Suprapubic skin (tissue), 4 donors: ENCODE measurements at regions not wholly inside any gene's neighbourhood (a gene's known extent, or its start where the extent isn't known, plus 50 kb on each side); places are given as distances from the start of the nearest gene placed in this dataset.

Source experiments
- DNase-seq, 2 donors: peaks; one replicate each; pipeline ENCODE4 v3.0.0-alpha.2; 2019; ENCODE audit warnings: low spot score in 2 of 2
- H3K27ac ChIP-seq: fragments of 200-600 bp; sonication (generic); one replicate; pipeline ENCODE4 v1.5.1; 2019
- H3K27me3 ChIP-seq: fragments of 200-600 bp; sonication (generic); one replicate; pipeline ENCODE4 v1.5.1; 2019
- H3K36me3 ChIP-seq: fragments of 200-600 bp; sonication (generic); one replicate; pipeline ENCODE4 v1.5.1; 2019
- H3K4me1 ChIP-seq: fragments of 200-600 bp; sonication (generic); one replicate; pipeline ENCODE4 v1.5.1; 2019
- H3K4me3 ChIP-seq: fragments of 200-600 bp; sonication (generic); one replicate; pipeline ENCODE4 v1.5.1; 2019; ENCODE audit warnings: mild to moderate bottlenecking
- H3K9me3 ChIP-seq: fragments of 200-600 bp; sonication (generic); one replicate; pipeline ENCODE4 v1.5.1; 2019
- CTCF ChIP-seq, 2 donors: fragments of 200-600 bp in 1 of 2; fragments of 450-650 bp in 1 of 2; sonication (generic) in 1 of 2; IDR thresholded peaks; one replicate each; pipeline ENCODE4 v1.5.1; 2016 to 2019; ENCODE audit warnings: antibody characterized with exemption in 2 of 2, mild to moderate bottlenecking in 1 of 2, moderate library complexity in 1 of 2
- EP300 ChIP-seq: sonication (generic); formaldehyde crosslinking; IDR thresholded peaks from one replicate; pipeline ENCODE4 v1.6.1; 2017; ENCODE audit warnings: antibody characterized with exemption
- POLR2A ChIP-seq, 2 donors: fragments of 450-650 bp; IDR thresholded peaks; one replicate each; pipeline ENCODE4 v1.6.1; 2017; ENCODE audit warnings: antibody characterized with exemption in 2 of 2, mild to moderate bottlenecking in 2 of 2, moderate library complexity in 2 of 2
- POLR2AphosphoS5 ChIP-seq, 3 donors: sonication (generic); formaldehyde crosslinking; IDR thresholded peaks; one replicate each; pipeline ENCODE4 v1.6.1; 2017; ENCODE audit warnings: antibody characterized with exemption in 3 of 3
- whole genome bisulfite sequencing: methylation state at CpG from one replicate; pipeline ENCODE4 v1.1.5; 2018; 5-methylcytosine and 5-hydroxymethylcytosine counted together

GRCh38 chr12:86513226-86513625, 257.0 kb upstream of the MGAT4C start:
- Histone ChIP-seq H3K9me3 (no peaks in the 10 kb centered on the region), H3K27ac (no peak overlapping the region), H3K4me3 (no peak overlapping the region), H3K36me3 (no peaks in the 10 kb centered on the region), H3K4me1 (no peaks in the 10 kb centered on the region), H3K27me3 (no peaks in the 10 kb centered on the region)
- no peak for TF ChIP-seq POLR2A (IDR thresholded peaks at IDR 0.05)
- TF ChIP-seq CTCF (IDR thresholded peaks at IDR 0.05): no peak
- TF ChIP-seq EP300: no peak
- TF ChIP-seq POLR2AphosphoS5 (IDR thresholded peaks at IDR 0.05): no peak
- WGBS: 63% methylated on average over 2 of the region's 2 CpGs
- DNase-seq: no peak

- Histone ChIP-seq H3K4me3 (no peak overlapping the region), H3K36me3 (no peaks in the 10 kb centered on the region), H3K4me1 (no peaks in the 10 kb centered on the region), H3K27ac (no peak overlapping the region), H3K27me3 (no peaks in the 10 kb centered on the region), H3K9me3 (no peaks in the 10 kb centered on the region)
- TF ChIP-seq POLR2A (IDR thresholded peaks at IDR 0.05) (no peak), EP300 (no peak), POLR2AphosphoS5 (IDR thresholded peaks at IDR 0.05) (no peak), CTCF (IDR thresholded peaks at IDR 0.05) (no peak)
- WGBS: 25% methylated on average over 1 of the region's 1 CpG
- no peak for DNase-seq
Observed at GRCh38 chr12:86496595-86496994, 240.4 kb upstream of the MGAT4C start.

- H3K9me3 ChIP-seq: peaks cover 3% of the 10 kb centered on the region
- DNase-seq: no peak
- WGBS: 76% methylated on average over 2 of the region's 4 CpGs
- H3K36me3 ChIP-seq: no peaks in the 10 kb centered on the region
- no peaks in the 10 kb centered on the region for H3K4me1 ChIP-seq
- H3K27ac ChIP-seq: no peak overlapping the region
- H3K27me3 ChIP-seq: no peaks in the 10 kb centered on the region
- H3K4me3 ChIP-seq: no peak overlapping the region
- TF ChIP-seq POLR2AphosphoS5 (IDR thresholded peaks at IDR 0.05) (no peak), EP300 (no peak), POLR2A (IDR thresholded peaks at IDR 0.05) (no peak), CTCF (IDR thresholded peaks at IDR 0.05) (no peak)
Observed at GRCh38 chr12:86484473-86484872, 228.3 kb upstream of the MGAT4C start.

GRCh38 chr12:86473231-86473630, 217.0 kb upstream of the MGAT4C start:
- DNase-seq: no peak
- Histone ChIP-seq H3K4me1 (no peaks in the 10 kb centered on the region), H3K27me3 (no peaks in the 10 kb centered on the region), H3K36me3 (no peaks in the 10 kb centered on the region), H3K4me3 (no peak overlapping the region), H3K9me3 (no peaks in the 10 kb centered on the region), H3K27ac (no peak overlapping the region)
- WGBS: 82% methylated on average over 2 of the region's 2 CpGs
- TF ChIP-seq POLR2A (IDR thresholded peaks at IDR 0.05): no peak
- TF ChIP-seq EP300: no peak
- TF ChIP-seq CTCF (IDR thresholded peaks at IDR 0.05): no peak
- TF ChIP-seq POLR2AphosphoS5 (IDR thresholded peaks at IDR 0.05): no peak

- DNase-seq: no peak
- 38% methylated on average over 2 of the region's 2 CpGs for WGBS
- no peak for TF ChIP-seq CTCF (IDR thresholded peaks at IDR 0.05)
- TF ChIP-seq EP300: no peak
- TF ChIP-seq POLR2A (IDR thresholded peaks at IDR 0.05): no peak
- no peak for TF ChIP-seq POLR2AphosphoS5 (IDR thresholded peaks at IDR 0.05)
Observed at GRCh38 chr12:86456776-86457175, 200.6 kb upstream of the MGAT4C start.

More at GRCh38 chr12:86456776-86457175, 200.6 kb upstream of the MGAT4C start:
- no peaks in the 10 kb centered on the region for H3K36me3 ChIP-seq
- no peak overlapping the region for H3K27ac ChIP-seq
- no peaks in the 10 kb centered on the region for H3K9me3 ChIP-seq
- H3K4me3 ChIP-seq: no peak overlapping the region
- no peaks in the 10 kb centered on the region for H3K27me3 ChIP-seq
- no peaks in the 10 kb centered on the region for H3K4me1 ChIP-seq
